ENCODE measurements at regions not wholly inside any gene's neighbourhood (a gene's known extent, or its start where the extent isn't known, plus 50 kb on each side); places are given as distances from the start of the nearest gene placed in this dataset.

GRCh38 chr20:57801581-57801980, 91.8 kb upstream of the PMEPA1 start:
- no peak overlapping the region for H3K4me3 ChIP-seq (ENCODE audit: extremely low read depth, insufficient read depth, low read length, poor library complexity, severe bottlenecking)
- 74 to 78% methylated on average over 5 of the region's 5 CpGs for WGBS, 2 experiments (ENCODE audit: insufficient coverage in 2 of 2)
- H3K4me1 ChIP-seq (ENCODE audit: control insufficient read depth, insufficient read depth, low read length, poor library complexity, severe bottlenecking): no peaks in the 10 kb centered on the region
- no peaks in the 10 kb centered on the region for H3K36me3 ChIP-seq (ENCODE audit: control insufficient read depth, insufficient read depth, low read length)
- H3K9me3 ChIP-seq (ENCODE audit: control insufficient read depth, low read length): no peaks in the 10 kb centered on the region
- no peak overlapping the region for H3K27ac ChIP-seq (ENCODE audit: low read depth, low read length, severe bottlenecking)

- 88 to 94% methylated on average over 11 to 14 of the region's 17 CpGs for WGBS, 2 experiments (ENCODE audit: insufficient coverage in 2 of 2)
- Histone ChIP-seq H3K4me3 (ENCODE audit: extremely low read depth, insufficient read depth, low read length, poor library complexity, severe bottlenecking) (no peak overlapping the region), H3K4me1 (ENCODE audit: control insufficient read depth, insufficient read depth, low read length, poor library complexity, severe bottlenecking) (peaks cover under 1% of the 10 kb centered on the region), H3K9me3 (ENCODE audit: control insufficient read depth, low read length) (no peaks in the 10 kb centered on the region), H3K36me3 (ENCODE audit: control insufficient read depth, insufficient read depth, low read length) (no peaks in the 10 kb centered on the region), H3K27ac (ENCODE audit: low read depth, low read length, severe bottlenecking) (no peak overlapping the region)
Measured at GRCh38 chr20:57800791-57801430, 91.1 kb upstream of the PMEPA1 start.

DNA sequence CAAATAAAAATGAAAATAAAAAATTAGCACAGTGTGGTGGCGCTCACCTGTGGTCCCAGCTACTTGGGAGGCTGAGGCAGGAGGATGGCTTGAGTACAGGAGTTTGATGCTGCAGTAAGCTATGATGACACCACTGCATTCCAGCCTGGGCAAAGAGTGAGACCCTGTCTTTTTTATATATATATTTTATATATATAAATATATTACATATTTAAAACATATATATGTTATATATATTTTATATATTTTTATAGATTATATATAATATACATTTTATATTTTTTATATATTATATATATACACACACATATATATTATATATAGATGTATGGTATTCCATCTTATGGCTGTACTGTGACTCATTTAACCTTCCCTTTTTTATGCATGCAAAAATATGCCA, 87.6 kb upstream of the PMEPA1 start:
- peaks cover 25% of the 10 kb centered on the region for H3K4me1 ChIP-seq (ENCODE audit: control insufficient read depth, insufficient read depth, low read length, poor library complexity, severe bottlenecking)
- H3K36me3 ChIP-seq (ENCODE audit: control insufficient read depth, insufficient read depth, low read length): no peaks in the 10 kb centered on the region
- no CpG with 5 or more reads among the region's 1 CpG for WGBS, 2 experiments (ENCODE audit: insufficient coverage in 2 of 2)
- H3K9me3 ChIP-seq (ENCODE audit: control insufficient read depth, low read length): no peaks in the 10 kb centered on the region
- H3K27ac ChIP-seq (ENCODE audit: low read depth, low read length, severe bottlenecking): no peak overlapping the region
- H3K4me3 ChIP-seq (ENCODE audit: extremely low read depth, insufficient read depth, low read length, poor library complexity, severe bottlenecking): no peak overlapping the region

- no peak overlapping the region for H3K4me3 ChIP-seq (ENCODE audit: extremely low read depth, insufficient read depth, low read length, poor library complexity, severe bottlenecking)
- H3K27ac ChIP-seq (ENCODE audit: low read depth, low read length, severe bottlenecking): no peak overlapping the region
- WGBS, 2 experiments (ENCODE audit: insufficient coverage in 2 of 2): 76 to 81% methylated on average over 7 to 8 of the region's 8 CpGs
Measured at GRCh38 chr20:57795977-57796560, 86.3 kb upstream of the PMEPA1 start.

GRCh38 chr20:57795342-57795697, 85.5 kb upstream of the PMEPA1 start:
- Histone ChIP-seq H3K4me1 (ENCODE audit: control insufficient read depth, insufficient read depth, low read length, poor library complexity, severe bottlenecking) (peaks cover 30% of the 10 kb centered on the region), H3K4me3 (ENCODE audit: extremely low read depth, insufficient read depth, low read length, poor library complexity, severe bottlenecking) (no peak overlapping the region), H3K27ac (ENCODE audit: low read depth, low read length, severe bottlenecking) (peak overlapping the region; percentile 29), H3K9me3 (ENCODE audit: control insufficient read depth, low read length) (no peaks in the 10 kb centered on the region), H3K36me3 (ENCODE audit: control insufficient read depth, insufficient read depth, low read length) (no peaks in the 10 kb centered on the region)
- WGBS, 2 experiments (ENCODE audit: insufficient coverage in 2 of 2): 60% methylated on average over 1 of the region's 6 CpGs; no CpG with 5 or more reads in 1 of the 2 experiments

More at GRCh38 chr20:57795977-57796560, 86.3 kb upstream of the PMEPA1 start:
- H3K36me3 ChIP-seq (ENCODE audit: control insufficient read depth, insufficient read depth, low read length): no peaks in the 10 kb centered on the region
- peaks cover 30% of the 10 kb centered on the region for H3K4me1 ChIP-seq (ENCODE audit: control insufficient read depth, insufficient read depth, low read length, poor library complexity, severe bottlenecking)
- no peaks in the 10 kb centered on the region for H3K9me3 ChIP-seq (ENCODE audit: control insufficient read depth, low read length)

- Histone ChIP-seq H3K4me3 (ENCODE audit: extremely low read depth, insufficient read depth, low read length, poor library complexity, severe bottlenecking) (no peak overlapping the region), H3K4me1 (ENCODE audit: control insufficient read depth, insufficient read depth, low read length, poor library complexity, severe bottlenecking) (peaks cover 30% of the 10 kb centered on the region), H3K9me3 (ENCODE audit: control insufficient read depth, low read length) (no peaks in the 10 kb centered on the region), H3K36me3 (ENCODE audit: control insufficient read depth, insufficient read depth, low read length) (no peaks in the 10 kb centered on the region), H3K27ac (ENCODE audit: low read depth, low read length, severe bottlenecking) (peak overlapping the region; percentile 29)
- WGBS, 2 experiments (ENCODE audit: insufficient coverage in 2 of 2): 85 to 90% methylated on average over 13 to 19 of the region's 21 CpGs
Measured at GRCh38 chr20:57794600-57795341, 85.0 kb upstream of the PMEPA1 start.

- H3K4me3 ChIP-seq (ENCODE audit: extremely low read depth, insufficient read depth, low read length, poor library complexity, severe bottlenecking): no peak overlapping the region
- 93 to 99% methylated on average over 4 of the region's 7 CpGs for WGBS, 2 experiments (ENCODE audit: insufficient coverage in 2 of 2)
- H3K36me3 ChIP-seq (ENCODE audit: control insufficient read depth, insufficient read depth, low read length): no peaks in the 10 kb centered on the region
- no peaks in the 10 kb centered on the region for H3K9me3 ChIP-seq (ENCODE audit: control insufficient read depth, low read length)
- H3K4me1 ChIP-seq (ENCODE audit: control insufficient read depth, insufficient read depth, low read length, poor library complexity, severe bottlenecking): peaks cover 30% of the 10 kb centered on the region
- H3K27ac ChIP-seq (ENCODE audit: low read depth, low read length, severe bottlenecking): no peak overlapping the region
Measured at GRCh38 chr20:57794036-57794435, 84.2 kb upstream of the PMEPA1 start.

GRCh38 chr20:57793421-57793820, 83.6 kb upstream of the PMEPA1 start:
- no peaks in the 10 kb centered on the region for H3K9me3 ChIP-seq (ENCODE audit: control insufficient read depth, low read length)
- no peak overlapping the region for H3K27ac ChIP-seq (ENCODE audit: low read depth, low read length, severe bottlenecking)
- H3K4me3 ChIP-seq (ENCODE audit: extremely low read depth, insufficient read depth, low read length, poor library complexity, severe bottlenecking): no peak overlapping the region
- H3K4me1 ChIP-seq (ENCODE audit: control insufficient read depth, insufficient read depth, low read length, poor library complexity, severe bottlenecking): peaks cover 36% of the 10 kb centered on the region
- 96 to 98% methylated on average over 8 to 9 of the region's 9 CpGs for WGBS, 2 experiments (ENCODE audit: insufficient coverage in 2 of 2)
- no peaks in the 10 kb centered on the region for H3K36me3 ChIP-seq (ENCODE audit: control insufficient read depth, insufficient read depth, low read length)

GRCh38 chr20:57792386-57793080, 82.7 kb upstream of the PMEPA1 start:
- peak overlapping the region; percentile 72 for H3K27ac ChIP-seq (ENCODE audit: low read depth, low read length, severe bottlenecking)
- WGBS, 2 experiments (ENCODE audit: insufficient coverage in 2 of 2): 84 to 86% methylated on average over 20 of the region's 20 CpGs
- H3K9me3 ChIP-seq (ENCODE audit: control insufficient read depth, low read length): no peaks in the 10 kb centered on the region
- H3K4me1 ChIP-seq (ENCODE audit: control insufficient read depth, insufficient read depth, low read length, poor library complexity, severe bottlenecking): peaks cover 36% of the 10 kb centered on the region
- H3K4me3 ChIP-seq (ENCODE audit: extremely low read depth, insufficient read depth, low read length, poor library complexity, severe bottlenecking): no peak overlapping the region
- no peaks in the 10 kb centered on the region for H3K36me3 ChIP-seq (ENCODE audit: control insufficient read depth, insufficient read depth, low read length)

DNA sequence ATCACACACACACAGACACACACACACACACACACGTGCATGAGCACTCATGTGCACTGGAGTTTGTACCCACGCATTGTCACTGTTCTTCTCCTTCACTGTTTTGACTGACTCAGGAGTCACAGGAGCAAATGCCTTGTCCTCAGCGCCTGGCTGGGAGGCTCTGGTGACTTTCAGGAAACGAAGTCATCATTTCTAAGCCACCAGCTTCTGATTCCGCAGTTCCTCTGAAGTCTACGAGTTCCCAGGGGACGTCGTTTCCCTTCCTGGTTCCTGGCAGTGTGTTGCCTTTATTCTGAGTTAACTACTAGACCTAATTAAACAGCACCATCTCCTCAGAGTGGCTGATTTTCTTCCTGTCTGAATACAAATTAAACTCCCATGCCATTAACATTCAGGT, 82.2 kb upstream of the PMEPA1 start:
- Histone ChIP-seq H3K36me3 (ENCODE audit: control insufficient read depth, insufficient read depth, low read length) (no peaks in the 10 kb centered on the region), H3K4me1 (ENCODE audit: control insufficient read depth, insufficient read depth, low read length, poor library complexity, severe bottlenecking) (peaks cover 40% of the 10 kb centered on the region), H3K9me3 (ENCODE audit: control insufficient read depth, low read length) (no peaks in the 10 kb centered on the region), H3K27ac (ENCODE audit: low read depth, low read length, severe bottlenecking) (peak overlapping the region; percentile 72), H3K4me3 (ENCODE audit: extremely low read depth, insufficient read depth, low read length, poor library complexity, severe bottlenecking) (no peak overlapping the region)
- 75 to 78% methylated on average over 8 of the region's 8 CpGs for WGBS, 2 experiments (ENCODE audit: insufficient coverage in 2 of 2)
